HG03520 (cell line): ENCODE measurements at regions not wholly inside any gene's neighbourhood (a gene's known extent, or its start where the extent isn't known, plus 50 kb on each side); places are given as distances from the start of the nearest gene placed in this dataset.

ENCODE experiments used
- ATAC-seq: cut with Tn5 transposase; IDR thresholded peaks from one replicate; pipeline ENCODE4 v1.9.1; 2021; ENCODE audit warnings: mild to moderate bottlenecking, moderate library complexity; ENCODE audit not compliant: unreplicated experiment

- no peak for ATAC-seq
Observed at GRCh38 chr2:138175066-138175465, 210.8 kb downstream of the HNMT start.

- ATAC-seq, result no peak
Observed at GRCh38 chr2:138176862-138177439, 212.7 kb downstream of the HNMT start.

- ATAC-seq, result no peak
Observed at GRCh38 chr2:138177693-138178092, 213.4 kb downstream of the HNMT start.

GRCh38 chr2:138180692-138181386, 216.6 kb downstream of the HNMT start:
- ATAC-seq, result no peak

- ATAC-seq, result no peak
Observed at GRCh38 chr2:138182250-138182936, 218.1 kb downstream of the HNMT start.

- ATAC-seq, result no peak
Observed at GRCh38 chr2:138182937-138183312, 218.7 kb downstream of the HNMT start.

GRCh38 chr2:138183705-138184104, 219.4 kb downstream of the HNMT start:
- no peak for ATAC-seq

GRCh38 chr2:138184428-138184827, 220.2 kb downstream of the HNMT start:
- no peak for ATAC-seq

- ATAC-seq, result no peak
Observed at GRCh38 chr2:138185827-138186226, 221.6 kb downstream of the HNMT start.

GRCh38 chr2:138187221-138187620, 222.9 kb downstream of the HNMT start:
- no peak for ATAC-seq

GRCh38 chr2:138190999-138191398, 226.7 kb downstream of the HNMT start:
- no peak for ATAC-seq

- ATAC-seq, result no peak
Observed at GRCh38 chr2:138193416-138194213, 229.3 kb downstream of the HNMT start.

- ATAC-seq, result no peak
Observed at GRCh38 chr2:138201286-138201685, 237.0 kb downstream of the HNMT start.

GRCh38 chr2:138202762-138203161, 238.5 kb downstream of the HNMT start:
- no peak for ATAC-seq

- ATAC-seq, result no peak
Observed at GRCh38 chr2:138205281-138205680, 241.0 kb downstream of the HNMT start.

- ATAC-seq, result no peak
Observed at GRCh38 chr2:138207074-138207930, 243.0 kb downstream of the HNMT start.

- ATAC-seq, result no peak
Observed at GRCh38 chr2:138209009-138209408, 244.7 kb downstream of the HNMT start.

GRCh38 chr2:138210487-138210886, 246.2 kb downstream of the HNMT start:
- no peak for ATAC-seq

- no peak for ATAC-seq
Observed at GRCh38 chr2:138212434-138212833, 248.2 kb downstream of the HNMT start.

- peak; percentile 61 for ATAC-seq
Observed at GRCh38 chr2:138213084-138213483, 248.8 kb downstream of the HNMT start.

GRCh38 chr2:138213624-138214023, 249.4 kb downstream of the HNMT start:
- ATAC-seq, result no peak
